H9 (cell line): ENCODE measurements at regions not wholly inside any gene's neighbourhood (a gene's known extent, or its start where the extent isn't known, plus 50 kb on each side); places are given as distances from the start of the nearest gene placed in this dataset.

Experiments used
- DNase-seq: peaks from one replicate; pipeline ENCODE4 v3.0.0-alpha.2; 2017
- H2AFZ ChIP-seq: one replicate; pipeline ENCODE4 v1.6.1; 2013; ENCODE audit warnings: mild to moderate bottlenecking, low read length, control low read depth, moderate library complexity
- H2AK5ac ChIP-seq: 2 replicates; pipeline ENCODE4 v1.6.1; 2013; ENCODE audit warnings: low read length, control low read depth, mixed read lengths; ENCODE audit not compliant: insufficient read length
- H2BK120ac ChIP-seq: one replicate; pipeline ENCODE4 v1.6.1; 2013; ENCODE audit warnings: low read depth, mild to moderate bottlenecking, low read length, control low read depth, inconsistent platforms; ENCODE audit not compliant: poor library complexity, severe bottlenecking
- H2BK12ac ChIP-seq: 2 replicates; pipeline ENCODE4 v1.6.1; 2013; ENCODE audit warnings: low read length, control low read depth, mixed read lengths, low read depth; ENCODE audit not compliant: insufficient read length
- H2BK15ac ChIP-seq: 2 replicates; pipeline ENCODE4 v1.6.1; 2013; ENCODE audit warnings: low read depth, low read length, control low read depth
- H2BK20ac ChIP-seq: one replicate; pipeline ENCODE4 v1.6.1; 2013; ENCODE audit warnings: low read depth, mild to moderate bottlenecking, low read length, control low read depth, inconsistent platforms; ENCODE audit not compliant: poor library complexity, severe bottlenecking
- H2BK5ac ChIP-seq: 2 replicates; pipeline ENCODE4 v1.6.1; 2013; ENCODE audit warnings: low read length, control low read depth, mixed read lengths; ENCODE audit not compliant: insufficient read length
- H3K14ac ChIP-seq: 2 replicates; pipeline ENCODE4 v1.6.1; 2013; ENCODE audit warnings: low read length, control low read depth; ENCODE audit not compliant: insufficient read depth
- H3K18ac ChIP-seq: 2 replicates; pipeline ENCODE4 v1.6.1; 2013; ENCODE audit warnings: low read depth, mild to moderate bottlenecking, mixed read lengths, low read length, control low read depth; ENCODE audit not compliant: insufficient read length
- H3K23ac ChIP-seq: 2 replicates; pipeline ENCODE4 v1.6.1; 2013; ENCODE audit warnings: low read length, control low read depth, mixed read lengths, low read depth; ENCODE audit not compliant: insufficient read length
- H3K23me2 ChIP-seq: 2 replicates; pipeline ENCODE4 v1.6.1; 2013; ENCODE audit warnings: low read depth, mild to moderate bottlenecking, mixed read lengths, low read length, control low read depth; ENCODE audit not compliant: insufficient read length, poor library complexity, severe bottlenecking
- H3K27ac ChIP-seq: 2 replicates; pipeline ENCODE4 v1.5.1; 2013; ENCODE audit warnings: low read length, control low read depth, mixed read lengths, low read depth; ENCODE audit not compliant: insufficient read length
- H3K27me3 ChIP-seq: 2 replicates; pipeline ENCODE4 v1.6.1; 2013; ENCODE audit warnings: low read length, control low read depth, inconsistent platforms; ENCODE audit not compliant: insufficient read depth
- H3K4ac ChIP-seq: 2 replicates; pipeline ENCODE4 v1.6.1; 2013; ENCODE audit warnings: low read depth, mild to moderate bottlenecking, control low read depth, inconsistent platforms, low read length, moderate library complexity
- H3K4me1 ChIP-seq: 2 replicates; pipeline ENCODE4 v1.6.1; 2013; ENCODE audit warnings: low read length, control low read depth, inconsistent platforms; ENCODE audit not compliant: insufficient read depth
- H3K4me2 ChIP-seq: 2 replicates; pipeline ENCODE4 v1.6.1; 2013; ENCODE audit warnings: low read length, control low read depth, mixed read lengths; ENCODE audit not compliant: insufficient read length, insufficient read depth
- H3K56ac ChIP-seq: 2 replicates; pipeline ENCODE4 v1.6.1; 2013; ENCODE audit warnings: low read depth, mild to moderate bottlenecking, mixed read lengths, low read length, control low read depth; ENCODE audit not compliant: insufficient read length
- H3K79me1 ChIP-seq: 2 replicates; pipeline ENCODE4 v1.6.1; 2013; ENCODE audit warnings: low read depth, mild to moderate bottlenecking, moderate library complexity, low read length, control low read depth, inconsistent platforms; ENCODE audit not compliant: insufficient read depth, poor library complexity, severe bottlenecking
- H3K79me2 ChIP-seq: 2 replicates; pipeline ENCODE4 v1.6.1; 2013; ENCODE audit warnings: low read length, control low read depth, inconsistent platforms; ENCODE audit not compliant: insufficient read depth
- H3K9ac ChIP-seq: 2 replicates; pipeline ENCODE4 v1.6.1; 2013; ENCODE audit warnings: low read length, control low read depth, mixed read lengths; ENCODE audit not compliant: insufficient read length; ENCODE audit errors: extremely low read depth
- H3K9me3 ChIP-seq: one replicate; pipeline ENCODE4 v1.6.1; 2013; ENCODE audit warnings: low read depth, low read length, inconsistent platforms; ENCODE audit not compliant: control insufficient read depth
- H3T11ph ChIP-seq: one replicate; pipeline ENCODE4 v1.6.1; 2013; ENCODE audit warnings: mild to moderate bottlenecking, low read length, control low read depth, inconsistent platforms
- H4K20me1 ChIP-seq: one replicate; pipeline ENCODE4 v1.6.1; 2013; ENCODE audit not compliant: control insufficient read depth, insufficient read length, insufficient read depth
- H4K5ac ChIP-seq: 2 replicates; pipeline ENCODE4 v1.6.1; 2013; ENCODE audit warnings: low read depth, mild to moderate bottlenecking, mixed read lengths, low read length, control low read depth; ENCODE audit not compliant: insufficient read length
- H4K8ac ChIP-seq: replicated peaks from 2 replicates; pipeline ENCODE4 v1.6.1; 2013; ENCODE audit warnings: low read length, control low read depth, mixed read lengths, low read depth; ENCODE audit not compliant: insufficient read length
- H4K91ac ChIP-seq: 2 replicates; pipeline ENCODE4 v1.6.1; 2013; ENCODE audit warnings: low read depth, mild to moderate bottlenecking, moderate library complexity, mixed read lengths, low read length, control low read depth; ENCODE audit not compliant: insufficient read length
- H3K27ac Mint-ChIP-seq, 3 experiments: 2 replicates in 2 of 3; 3 replicates in 1 of 3; pipeline ENCODE4 v1.8.0; 2020 to 2021; ENCODE audit warnings: mixed read lengths in 3 of 3, mild to moderate bottlenecking in 1 of 3, moderate library complexity in 1 of 3
- H3K27me3 Mint-ChIP-seq: 2 replicates; pipeline ENCODE4 v1.8.0; 2021; ENCODE audit warnings: low read depth, mild to moderate bottlenecking, moderate library complexity, mixed read lengths
- H3K36me3 Mint-ChIP-seq, 3 experiments: 2 replicates in 2 of 3; 3 replicates in 1 of 3; pipeline ENCODE4 v1.8.0; 2020 to 2021; ENCODE audit warnings: low read depth in 3 of 3, mixed read lengths in 3 of 3; ENCODE audit not compliant: insufficient read depth in 1 of 3
- H3K4me1 Mint-ChIP-seq, 2 experiments: 2 replicates each; pipeline ENCODE4 v1.8.0; 2020; ENCODE audit warnings: mixed read lengths in 2 of 2
- H3K4me3 Mint-ChIP-seq, 2 experiments: 2 replicates in 1 of 2; 3 replicates in 1 of 2; pipeline ENCODE4 v1.8.0; 2020 to 2021; ENCODE audit warnings: mild to moderate bottlenecking in 2 of 2, mixed read lengths in 2 of 2, moderate library complexity in 1 of 2
- H3K9me3 Mint-ChIP-seq, 2 experiments: 2 replicates in 1 of 2; 3 replicates in 1 of 2; pipeline ENCODE4 v1.8.0; 2020; ENCODE audit warnings: mild to moderate bottlenecking in 2 of 2, mixed read lengths in 2 of 2, moderate library complexity in 1 of 2
- WGBS: extraction: QIAGEN DNeasy Blood & Tissue Kit; methylation state at CpG from one replicate; pipeline ENCODE4 v1.1.7; 2013; ENCODE audit warnings: missing lambda C conversion rate, low lambda C conversion rate, mixed read lengths; ENCODE audit not compliant: insufficient read length; ENCODE audit errors: extremely low coverage; 5-methylcytosine and 5-hydroxymethylcytosine counted together
- TF ChIP-seq, protein P1 (sequence below): fragments of 200-600 bp; sonication (generic); conservative IDR thresholded peaks from 3 replicates; pipeline ENCODE4 v1.8.0; 2021; ENCODE audit warnings: antibody characterized with exemption, mild to moderate bottlenecking

DNA sequence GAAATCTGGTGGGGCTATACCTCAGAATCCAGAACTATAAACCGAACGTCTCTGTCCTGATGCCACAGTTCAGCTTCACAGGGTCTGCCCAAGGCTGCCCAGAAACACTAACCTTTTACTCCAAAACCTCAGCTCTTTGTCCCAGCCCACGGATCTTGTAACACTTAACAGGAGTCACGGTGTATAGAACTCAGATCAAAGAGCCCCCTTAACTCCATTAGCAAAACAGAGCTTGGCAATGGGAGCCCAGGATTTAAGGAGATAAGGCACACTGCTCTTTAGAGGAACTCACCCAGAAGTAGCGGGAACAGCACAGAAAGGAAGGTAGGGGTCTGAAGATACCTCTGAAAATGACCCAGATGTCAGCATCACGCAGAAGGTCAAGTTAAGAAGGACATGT, 68.8 kb upstream of the SOX14 start:
- no peaks in the 10 kb centered on the region for H3K36me3 Mint-ChIP-seq
- Histone ChIP-seq H3T11ph (no peak overlapping the region), H4K8ac (no peak overlapping the region), H3K9me3 (no peaks in the 10 kb centered on the region), H3K4ac (no peak overlapping the region), H3K79me1 (no peaks in the 10 kb centered on the region), H2BK12ac (no peak overlapping the region), H3K9ac (no peak overlapping the region), H3K14ac (no peak overlapping the region), H2AK5ac (no peak overlapping the region), H3K18ac (no peak overlapping the region), H3K27ac (no peak overlapping the region), H3K56ac (no peak overlapping the region), H2BK5ac (no peak overlapping the region), H3K23ac (no peak overlapping the region), H2BK120ac (no peak overlapping the region), H2BK15ac (no peak overlapping the region), H3K79me2 (no peaks in the 10 kb centered on the region), H4K20me1 (no peaks in the 10 kb centered on the region), H3K4me2 (no peak overlapping the region), H3K23me2 (no peaks in the 10 kb centered on the region), H3K4me1 (peaks cover 8% of the 10 kb centered on the region), H2BK20ac (no peak overlapping the region), H4K5ac (no peak overlapping the region), H4K91ac (no peak overlapping the region), H2AFZ (no peak overlapping the region), H3K27me3 (no peaks in the 10 kb centered on the region)
- no peaks in the 10 kb centered on the region; a peak in 3 of 5 replicates for H3K9me3 Mint-ChIP-seq
- TF ChIP-seq, protein P1, sequence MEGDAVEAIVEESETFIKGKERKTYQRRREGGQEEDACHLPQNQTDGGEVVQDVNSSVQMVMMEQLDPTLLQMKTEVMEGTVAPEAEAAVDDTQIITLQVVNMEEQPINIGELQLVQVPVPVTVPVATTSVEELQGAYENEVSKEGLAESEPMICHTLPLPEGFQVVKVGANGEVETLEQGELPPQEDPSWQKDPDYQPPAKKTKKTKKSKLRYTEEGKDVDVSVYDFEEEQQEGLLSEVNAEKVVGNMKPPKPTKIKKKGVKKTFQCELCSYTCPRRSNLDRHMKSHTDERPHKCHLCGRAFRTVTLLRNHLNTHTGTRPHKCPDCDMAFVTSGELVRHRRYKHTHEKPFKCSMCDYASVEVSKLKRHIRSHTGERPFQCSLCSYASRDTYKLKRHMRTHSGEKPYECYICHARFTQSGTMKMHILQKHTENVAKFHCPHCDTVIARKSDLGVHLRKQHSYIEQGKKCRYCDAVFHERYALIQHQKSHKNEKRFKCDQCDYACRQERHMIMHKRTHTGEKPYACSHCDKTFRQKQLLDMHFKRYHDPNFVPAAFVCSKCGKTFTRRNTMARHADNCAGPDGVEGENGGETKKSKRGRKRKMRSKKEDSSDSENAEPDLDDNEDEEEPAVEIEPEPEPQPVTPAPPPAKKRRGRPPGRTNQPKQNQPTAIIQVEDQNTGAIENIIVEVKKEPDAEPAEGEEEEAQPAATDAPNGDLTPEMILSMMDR = no peak
- H3K27me3 Mint-ChIP-seq = peaks cover 23% of the 10 kb centered on the region
- H3K4me3 Mint-ChIP-seq = no peak overlapping the region
- H3K4me1 Mint-ChIP-seq = peaks cover 21 to 26% of the 10 kb centered on the region in 2 experiments
- no peak for DNase-seq
- no peak overlapping the region for H3K27ac Mint-ChIP-seq
- WGBS = no CpG with 5 or more reads among the region's 6 CpGs
